ENCODE measurements at regions not wholly inside any gene's neighbourhood (a gene's known extent, or its start where the extent isn't known, plus 50 kb on each side); places are given as distances from the start of the nearest gene placed in this dataset.
"Not testable (repeated sequence)": the region's sequence is repeated elsewhere in the genome, so short reads cannot be mapped to it uniquely, and the experiment has no call there.

GRCh38 chr2:205865056-205865455, 182.8 kb downstream of the NRP2 start:
- no peak for DNase-seq

- no peak for DNase-seq
Observed at GRCh38 chr2:205864491-205864890, 182.2 kb downstream of the NRP2 start.

GRCh38 chr2:205862761-205863160, 180.5 kb downstream of the NRP2 start:
- not testable (repeated sequence) for DNase-seq

GRCh38 chr2:205860885-205861284, 178.6 kb downstream of the NRP2 start:
- no peak for DNase-seq

- no peak for DNase-seq
Observed at GRCh38 chr2:205860181-205860580, 177.9 kb downstream of the NRP2 start.

- peak; percentile 93 for DNase-seq
Observed at GRCh38 chr2:205858881-205859441, 176.7 kb downstream of the NRP2 start.

GRCh38 chr2:205858275-205858674, 176.0 kb downstream of the NRP2 start:
- no peak for DNase-seq

GRCh38 chr2:205857520-205858237, 175.4 kb downstream of the NRP2 start:
- no peak for DNase-seq

GRCh38 chr2:205852457-205852856, 170.2 kb downstream of the NRP2 start:
- peak; percentile 63 for DNase-seq

GRCh38 chr2:205850611-205851010, 168.3 kb downstream of the NRP2 start:
- no peak for DNase-seq

GRCh38 chr2:205850132-205850531, 167.8 kb downstream of the NRP2 start:
- DNase-seq = no peak

GRCh38 chr2:205849136-205849535, 166.8 kb downstream of the NRP2 start:
- DNase-seq = peak; percentile 65

GRCh38 chr2:205848601-205849000, 166.3 kb downstream of the NRP2 start:
- peak; percentile 78 for DNase-seq
